ENCODE measurements at regions not wholly inside any gene's neighbourhood (a gene's known extent, or its start where the extent isn't known, plus 50 kb on each side); places are given as distances from the start of the nearest gene placed in this dataset.

DNA sequence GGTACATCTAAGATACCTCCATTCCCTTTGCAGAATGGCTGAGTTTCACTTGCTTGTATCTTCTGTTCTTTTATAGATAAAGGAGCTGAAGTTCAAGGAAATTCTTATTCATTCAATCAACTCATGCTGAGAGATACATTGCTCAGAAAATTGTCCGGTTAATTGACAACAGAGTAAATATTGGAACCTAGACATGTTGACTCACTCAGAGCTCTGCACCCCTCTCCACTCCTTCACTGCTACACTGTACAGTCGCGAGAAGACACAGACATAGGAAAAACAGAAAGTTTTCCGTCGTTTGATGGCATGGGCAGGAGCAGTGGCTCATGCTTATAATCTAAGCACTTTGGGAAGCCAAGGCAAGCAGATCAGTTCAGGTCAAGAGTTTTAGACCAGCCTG is 690.5 kb upstream of the SOX9 start:
- TF ChIP-seq SP1 (IDR thresholded peaks at IDR 0.05) (no peak), FOXA2 (IDR thresholded peaks at IDR 0.05) (no peak), HNF4A (conservative IDR thresholded peaks at IDR 0.05) (no peak)
- DNase-seq (ENCODE audit: low spot score) = no peak
- WGBS = 61% methylated on average over 5 of the region's 5 CpGs
- H3K9me3 ChIP-seq (ENCODE audit: control insufficient read depth in 4 of 4, low read length in 3 of 4) = peaks cover 0 to 4% (median 2%) of the 10 kb centered on the region in 4 donors
- no peak overlapping the region for H3K9ac ChIP-seq (ENCODE audit: low read depth in 1 of 2, low read length in 2 of 2)
- H3K36me3 ChIP-seq (ENCODE audit: control insufficient read depth in 4 of 4, insufficient read depth in 3 of 4, low read depth in 1 of 4, low read length in 3 of 4) = no peaks in the 10 kb centered on the region
- no peaks in the 10 kb centered on the region for H3K27me3 ChIP-seq (ENCODE audit: control insufficient read depth in 4 of 4, insufficient read depth in 4 of 4, low read length in 3 of 4)
- H3K4me1 ChIP-seq (ENCODE audit: control insufficient read depth in 4 of 4, insufficient read depth in 4 of 4, low read length in 3 of 4) = no peaks in the 10 kb centered on the region
- no peak overlapping the region for H3K27ac ChIP-seq (ENCODE audit: low read depth in 1 of 2, low read length in 2 of 2)
- H3K4me3 ChIP-seq (ENCODE audit: low read depth in 1 of 3, low read length in 3 of 3) = no peak overlapping the region

DNA sequence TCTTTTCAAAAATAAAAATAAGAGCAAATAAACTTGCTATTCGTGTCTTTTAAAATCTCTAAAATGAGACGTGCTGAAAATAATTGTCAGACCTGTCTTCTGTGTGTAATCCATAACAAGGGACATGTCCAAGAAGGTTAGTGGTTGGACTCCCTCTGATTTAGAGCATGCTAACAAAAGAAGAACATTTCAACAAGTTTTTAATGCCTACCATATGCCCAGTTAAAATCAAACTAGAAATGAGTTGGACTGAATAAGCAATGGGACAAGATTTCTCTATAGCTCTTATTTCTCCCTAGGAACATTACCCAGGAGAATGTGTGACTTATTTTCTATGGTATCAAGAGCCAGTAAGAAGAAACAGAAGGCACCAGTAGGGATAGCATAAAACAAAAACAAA is 689.7 kb upstream of the SOX9 start:
- 83% methylated on average over 2 of the region's 2 CpGs for WGBS
- no peaks in the 10 kb centered on the region for H3K4me1 ChIP-seq (ENCODE audit: control insufficient read depth in 4 of 4, insufficient read depth in 4 of 4, low read length in 3 of 4)
- peaks cover 0 to 4% (median 2%) of the 10 kb centered on the region in 4 donors for H3K9me3 ChIP-seq (ENCODE audit: control insufficient read depth in 4 of 4, low read length in 3 of 4)
- no peak overlapping the region for H3K4me3 ChIP-seq (ENCODE audit: low read depth in 1 of 3, low read length in 3 of 3)
- DNase-seq (ENCODE audit: low spot score) = no peak
- no peak overlapping the region for H3K9ac ChIP-seq (ENCODE audit: low read depth in 1 of 2, low read length in 2 of 2)
- H3K27ac ChIP-seq (ENCODE audit: low read depth in 1 of 2, low read length in 2 of 2) = no peak overlapping the region
- TF ChIP-seq, protein P1, sequence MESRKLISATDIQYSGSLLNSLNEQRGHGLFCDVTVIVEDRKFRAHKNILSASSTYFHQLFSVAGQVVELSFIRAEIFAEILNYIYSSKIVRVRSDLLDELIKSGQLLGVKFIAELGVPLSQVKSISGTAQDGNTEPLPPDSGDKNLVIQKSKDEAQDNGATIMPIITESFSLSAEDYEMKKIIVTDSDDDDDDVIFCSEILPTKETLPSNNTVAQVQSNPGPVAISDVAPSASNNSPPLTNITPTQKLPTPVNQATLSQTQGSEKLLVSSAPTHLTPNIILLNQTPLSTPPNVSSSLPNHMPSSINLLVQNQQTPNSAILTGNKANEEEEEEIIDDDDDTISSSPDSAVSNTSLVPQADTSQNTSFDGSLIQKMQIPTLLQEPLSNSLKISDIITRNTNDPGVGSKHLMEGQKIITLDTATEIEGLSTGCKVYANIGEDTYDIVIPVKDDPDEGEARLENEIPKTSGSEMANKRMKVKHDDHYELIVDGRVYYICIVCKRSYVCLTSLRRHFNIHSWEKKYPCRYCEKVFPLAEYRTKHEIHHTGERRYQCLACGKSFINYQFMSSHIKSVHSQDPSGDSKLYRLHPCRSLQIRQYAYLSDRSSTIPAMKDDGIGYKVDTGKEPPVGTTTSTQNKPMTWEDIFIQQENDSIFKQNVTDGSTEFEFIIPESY (IDR thresholded peaks at IDR 0.05) = no peak
- TF ChIP-seq, protein P2, sequence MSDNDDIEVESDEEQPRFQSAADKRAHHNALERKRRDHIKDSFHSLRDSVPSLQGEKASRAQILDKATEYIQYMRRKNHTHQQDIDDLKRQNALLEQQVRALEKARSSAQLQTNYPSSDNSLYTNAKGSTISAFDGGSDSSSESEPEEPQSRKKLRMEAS (IDR thresholded peaks at IDR 0.05) = no peak
- TF ChIP-seq HNF4A (conservative IDR thresholded peaks at IDR 0.05) (no peak), EGR1 (IDR thresholded peaks at IDR 0.05; ENCODE audit: low read depth in 2 of 2) (no peak), TAF1 (conservative IDR thresholded peaks at IDR 0.05) (no peak), YY1 (IDR thresholded peaks at IDR 0.05) (no peak)
- no peaks in the 10 kb centered on the region for H3K27me3 ChIP-seq (ENCODE audit: control insufficient read depth in 4 of 4, insufficient read depth in 4 of 4, low read length in 3 of 4)
- H3K36me3 ChIP-seq (ENCODE audit: control insufficient read depth in 4 of 4, insufficient read depth in 3 of 4, low read depth in 1 of 4, low read length in 3 of 4) = no peaks in the 10 kb centered on the region

DNA sequence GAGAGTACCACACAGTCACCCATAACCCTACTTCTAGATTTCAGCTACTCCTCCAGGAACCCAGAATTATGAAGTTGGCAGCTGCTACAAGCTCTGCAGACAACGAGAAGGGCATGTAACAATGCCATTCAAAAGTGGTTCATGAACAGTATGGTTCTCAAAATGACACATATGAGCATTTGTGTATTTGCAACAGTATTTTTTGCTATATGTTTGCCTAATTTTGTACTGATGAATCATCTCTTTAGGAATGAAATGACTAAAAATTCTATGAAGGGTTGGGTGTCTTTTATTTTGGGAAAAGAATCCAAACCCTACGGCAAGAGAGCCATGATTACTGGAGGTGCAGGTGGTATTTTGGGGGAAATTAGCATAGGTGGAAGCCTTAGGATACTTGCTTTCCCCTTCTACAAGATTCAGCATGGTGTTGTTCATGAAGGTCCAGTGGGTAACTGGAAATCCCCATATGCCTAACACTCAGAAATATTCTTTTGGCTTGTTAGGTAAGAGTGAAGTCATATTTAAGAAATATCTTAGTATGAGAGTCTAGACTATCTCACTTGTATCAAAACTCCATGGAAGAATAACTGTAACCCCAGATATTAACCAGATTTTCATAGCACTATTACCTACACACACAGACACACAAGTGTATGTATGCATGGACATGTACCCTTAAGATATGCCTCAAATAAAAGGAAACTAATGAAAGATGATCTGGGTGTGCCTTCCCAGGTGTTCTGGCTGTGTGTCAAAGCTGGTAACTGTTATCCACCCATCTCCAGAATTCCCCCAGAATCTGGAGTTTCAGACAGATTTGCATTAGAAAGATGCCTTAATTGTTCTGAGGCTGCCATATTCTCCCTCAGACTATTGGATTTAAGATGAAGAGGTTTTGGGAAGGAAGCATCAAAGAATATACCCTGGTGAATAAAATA is 688.2 kb upstream of the SOX9 start:
- DNase-seq (ENCODE audit: low spot score) = no peak
- WGBS = 81% methylated on average over 2 of the region's 2 CpGs
- no peak for TF ChIP-seq YY1 (IDR thresholded peaks at IDR 0.05)
- no peaks in the 10 kb centered on the region for H3K4me1 ChIP-seq (ENCODE audit: control insufficient read depth in 4 of 4, insufficient read depth in 4 of 4, low read length in 3 of 4)
- no peak overlapping the region for H3K27ac ChIP-seq (ENCODE audit: low read depth in 1 of 2, low read length in 2 of 2)
- no peak overlapping the region for H3K9ac ChIP-seq (ENCODE audit: low read depth in 1 of 2, low read length in 2 of 2)
- H3K36me3 ChIP-seq (ENCODE audit: control insufficient read depth in 4 of 4, insufficient read depth in 3 of 4, low read depth in 1 of 4, low read length in 3 of 4) = no peaks in the 10 kb centered on the region
- peaks cover 0 to 4% (median 2%) of the 10 kb centered on the region in 4 donors for H3K9me3 ChIP-seq (ENCODE audit: control insufficient read depth in 4 of 4, low read length in 3 of 4)
- H3K4me3 ChIP-seq (ENCODE audit: low read depth in 1 of 3, low read length in 3 of 3) = no peak overlapping the region
- H3K27me3 ChIP-seq (ENCODE audit: control insufficient read depth in 4 of 4, insufficient read depth in 4 of 4, low read length in 3 of 4) = no peaks in the 10 kb centered on the region

DNA sequence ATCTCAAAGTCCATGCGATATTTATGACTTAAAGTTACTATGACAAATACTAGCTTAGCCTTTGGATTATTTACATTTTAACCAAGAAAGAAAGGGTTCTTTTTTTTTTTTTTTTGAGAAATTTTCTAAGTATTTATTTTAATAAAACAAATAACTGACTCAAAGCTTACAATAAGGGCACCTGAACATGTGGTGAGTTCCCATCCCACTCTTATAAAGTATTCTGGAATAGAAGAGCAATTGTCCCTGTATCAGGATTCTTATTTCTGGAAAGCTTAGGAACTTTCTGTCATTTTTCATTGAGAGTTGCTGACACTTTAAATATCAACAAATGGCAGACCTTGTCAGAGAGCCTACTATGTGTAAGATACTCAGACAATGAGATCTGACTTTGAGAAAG is 686.1 kb upstream of the SOX9 start:
- DNase-seq (ENCODE audit: low spot score) = no peak
- Histone ChIP-seq H3K27ac (ENCODE audit: low read depth in 1 of 2, low read length in 2 of 2) (no peak overlapping the region), H3K4me3 (ENCODE audit: low read depth in 1 of 3, low read length in 3 of 3) (no peak overlapping the region), H3K9ac (ENCODE audit: low read depth in 1 of 2, low read length in 2 of 2) (no peak overlapping the region), H3K27me3 (ENCODE audit: control insufficient read depth in 4 of 4, insufficient read depth in 4 of 4, low read length in 3 of 4) (peaks cover 0 to 5% (median 0%) of the 10 kb centered on the region in 4 donors), H3K36me3 (ENCODE audit: control insufficient read depth in 4 of 4, insufficient read depth in 3 of 4, low read depth in 1 of 4, low read length in 3 of 4) (no peaks in the 10 kb centered on the region), H3K4me1 (ENCODE audit: control insufficient read depth in 4 of 4, insufficient read depth in 4 of 4, low read length in 3 of 4) (no peaks in the 10 kb centered on the region), H3K9me3 (ENCODE audit: control insufficient read depth in 4 of 4, low read length in 3 of 4) (no peaks in the 10 kb centered on the region)
- WGBS = 97% methylated on average over 1 of the region's 1 CpG
- TF ChIP-seq, protein P3, sequence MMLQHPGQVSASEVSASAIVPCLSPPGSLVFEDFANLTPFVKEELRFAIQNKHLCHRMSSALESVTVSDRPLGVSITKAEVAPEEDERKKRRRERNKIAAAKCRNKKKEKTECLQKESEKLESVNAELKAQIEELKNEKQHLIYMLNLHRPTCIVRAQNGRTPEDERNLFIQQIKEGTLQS (IDR thresholded peaks at IDR 0.05) = no peak
- no peak for TF ChIP-seq NR2F2 (IDR thresholded peaks at IDR 0.05)
- no peak for TF ChIP-seq SP1 (IDR thresholded peaks at IDR 0.05)
- TF ChIP-seq, protein P2 (IDR thresholded peaks at IDR 0.05) = no peak
- TF ChIP-seq, protein P1 (IDR thresholded peaks at IDR 0.05) = no peak
- no peak for TF ChIP-seq FOXA1 (IDR thresholded peaks at IDR 0.05)
- TF ChIP-seq, protein P4, sequence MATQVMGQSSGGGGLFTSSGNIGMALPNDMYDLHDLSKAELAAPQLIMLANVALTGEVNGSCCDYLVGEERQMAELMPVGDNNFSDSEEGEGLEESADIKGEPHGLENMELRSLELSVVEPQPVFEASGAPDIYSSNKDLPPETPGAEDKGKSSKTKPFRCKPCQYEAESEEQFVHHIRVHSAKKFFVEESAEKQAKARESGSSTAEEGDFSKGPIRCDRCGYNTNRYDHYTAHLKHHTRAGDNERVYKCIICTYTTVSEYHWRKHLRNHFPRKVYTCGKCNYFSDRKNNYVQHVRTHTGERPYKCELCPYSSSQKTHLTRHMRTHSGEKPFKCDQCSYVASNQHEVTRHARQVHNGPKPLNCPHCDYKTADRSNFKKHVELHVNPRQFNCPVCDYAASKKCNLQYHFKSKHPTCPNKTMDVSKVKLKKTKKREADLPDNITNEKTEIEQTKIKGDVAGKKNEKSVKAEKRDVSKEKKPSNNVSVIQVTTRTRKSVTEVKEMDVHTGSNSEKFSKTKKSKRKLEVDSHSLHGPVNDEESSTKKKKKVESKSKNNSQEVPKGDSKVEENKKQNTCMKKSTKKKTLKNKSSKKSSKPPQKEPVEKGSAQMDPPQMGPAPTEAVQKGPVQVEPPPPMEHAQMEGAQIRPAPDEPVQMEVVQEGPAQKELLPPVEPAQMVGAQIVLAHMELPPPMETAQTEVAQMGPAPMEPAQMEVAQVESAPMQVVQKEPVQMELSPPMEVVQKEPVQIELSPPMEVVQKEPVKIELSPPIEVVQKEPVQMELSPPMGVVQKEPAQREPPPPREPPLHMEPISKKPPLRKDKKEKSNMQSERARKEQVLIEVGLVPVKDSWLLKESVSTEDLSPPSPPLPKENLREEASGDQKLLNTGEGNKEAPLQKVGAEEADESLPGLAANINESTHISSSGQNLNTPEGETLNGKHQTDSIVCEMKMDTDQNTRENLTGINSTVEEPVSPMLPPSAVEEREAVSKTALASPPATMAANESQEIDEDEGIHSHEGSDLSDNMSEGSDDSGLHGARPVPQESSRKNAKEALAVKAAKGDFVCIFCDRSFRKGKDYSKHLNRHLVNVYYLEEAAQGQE (IDR thresholded peaks at IDR 0.05) = no peak
- TF ChIP-seq TAF1 (conservative IDR thresholded peaks at IDR 0.05) = no peak
- no peak for TF ChIP-seq HNF4A (conservative IDR thresholded peaks at IDR 0.05)
- no peak for TF ChIP-seq EGR1 (IDR thresholded peaks at IDR 0.05; ENCODE audit: low read depth in 2 of 2)
- TF ChIP-seq HNF4G (IDR thresholded peaks at IDR 0.05) = no peak

All from liver (tissue), 7 donors.